ENCODE measurements at regions not wholly inside any gene's neighbourhood (a gene's known extent, or its start where the extent isn't known, plus 50 kb on each side); places are given as distances from the start of the nearest gene placed in this dataset.

GRCh38 chr15:35852818-35853624 lies 307.1 kb upstream of the DPH6 start:
- no peak for DNase-seq (ENCODE audit: low read depth, low spot score)

DNA sequence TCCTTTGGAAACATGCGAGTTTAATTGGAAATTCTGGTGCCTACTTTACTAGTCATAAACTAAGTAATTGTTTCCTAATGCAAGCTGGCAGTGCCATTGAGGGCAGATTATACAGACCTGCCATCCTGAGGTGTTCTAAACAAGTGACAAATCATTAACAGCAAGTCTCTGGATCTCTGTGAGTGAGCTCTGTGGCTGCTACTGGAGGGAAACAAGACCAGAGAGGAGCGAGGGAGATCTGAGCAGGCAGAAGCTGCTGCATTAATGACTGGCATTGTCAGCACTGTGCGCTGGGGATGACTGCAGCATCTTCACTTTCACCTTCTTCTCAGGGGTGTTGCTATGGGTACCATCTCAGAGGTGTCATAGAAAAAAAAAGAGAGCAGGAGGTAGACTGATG lies 308.4 kb upstream of the DPH6 start:
- DNase-seq (ENCODE audit: low read depth, low spot score) = no peak

DNA sequence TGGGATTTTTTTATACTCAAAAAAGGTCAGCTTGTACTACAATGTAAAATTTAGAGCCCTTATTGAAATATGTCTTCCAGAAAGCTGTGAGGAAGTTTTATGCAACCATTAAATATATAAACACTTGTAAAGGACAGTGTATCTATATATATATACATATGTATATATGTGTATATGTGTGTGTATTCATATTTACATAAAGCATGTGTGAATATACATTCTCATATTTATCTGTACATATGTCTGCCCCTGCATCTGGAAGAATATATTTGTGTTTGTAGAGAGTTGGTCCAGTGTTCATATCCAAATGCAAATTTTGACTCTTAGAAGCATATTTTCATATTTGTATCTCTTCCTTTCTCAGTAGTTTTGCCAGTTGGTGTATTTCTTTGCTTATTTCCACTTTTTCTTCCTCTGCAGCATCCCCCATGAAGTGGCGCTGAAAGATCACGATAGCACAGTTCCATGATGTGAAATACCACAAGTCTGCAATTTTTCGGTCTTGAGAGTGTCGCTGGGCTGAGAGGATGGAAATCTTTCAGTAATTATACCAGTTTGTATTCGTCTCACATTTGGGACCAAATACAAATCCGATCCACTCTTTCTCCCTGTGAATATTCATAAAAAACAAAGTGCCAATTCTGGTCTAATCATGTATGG lies 311.7 kb upstream of the DPH6 start:
- DNase-seq (ENCODE audit: low read depth, low spot score) = no peak

GRCh38 chr15:35858707-35859106 lies 312.7 kb upstream of the DPH6 start:
- DNase-seq (ENCODE audit: low read depth, low spot score) = no peak

DNA sequence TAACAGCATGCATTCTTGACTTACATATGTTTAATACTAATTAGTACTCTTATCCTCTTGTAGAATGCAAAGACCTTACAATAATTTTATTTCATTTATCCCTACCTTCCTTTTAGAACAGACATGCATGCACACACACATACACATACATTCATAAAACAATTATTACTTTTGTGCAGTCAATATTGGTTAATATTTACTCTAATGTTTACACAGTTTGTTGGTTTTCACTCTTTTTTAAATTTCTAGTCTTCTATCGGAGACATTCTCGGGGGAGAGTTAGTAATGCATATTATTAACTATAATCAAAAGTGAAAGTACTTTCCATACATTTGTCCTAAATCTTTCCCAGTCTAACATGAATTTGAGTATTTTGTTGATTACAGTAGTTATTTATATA lies 317.7 kb upstream of the DPH6 start:
- no peak for DNase-seq (ENCODE audit: low read depth, low spot score)

DNA sequence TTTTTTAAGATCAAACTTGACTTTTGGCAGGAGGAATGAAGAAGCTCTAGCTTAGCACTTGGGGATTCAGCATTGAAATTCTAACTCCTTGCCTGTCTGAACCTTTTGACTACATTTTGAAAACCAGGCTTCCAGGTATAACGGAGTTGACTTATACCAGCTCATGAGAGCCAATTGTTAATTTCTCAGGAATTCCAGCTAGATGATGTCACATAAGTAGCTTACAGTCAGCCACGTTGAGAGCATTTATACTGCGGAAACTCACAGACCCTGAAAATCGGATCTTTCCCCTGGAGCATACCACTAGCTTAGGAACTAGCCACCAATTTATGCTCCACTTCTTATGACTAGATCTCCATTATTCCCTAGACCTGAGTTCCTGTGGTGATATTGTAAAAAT lies 321.4 kb upstream of the DPH6 start:
- no peak for DNase-seq (ENCODE audit: low read depth, low spot score)

DNA sequence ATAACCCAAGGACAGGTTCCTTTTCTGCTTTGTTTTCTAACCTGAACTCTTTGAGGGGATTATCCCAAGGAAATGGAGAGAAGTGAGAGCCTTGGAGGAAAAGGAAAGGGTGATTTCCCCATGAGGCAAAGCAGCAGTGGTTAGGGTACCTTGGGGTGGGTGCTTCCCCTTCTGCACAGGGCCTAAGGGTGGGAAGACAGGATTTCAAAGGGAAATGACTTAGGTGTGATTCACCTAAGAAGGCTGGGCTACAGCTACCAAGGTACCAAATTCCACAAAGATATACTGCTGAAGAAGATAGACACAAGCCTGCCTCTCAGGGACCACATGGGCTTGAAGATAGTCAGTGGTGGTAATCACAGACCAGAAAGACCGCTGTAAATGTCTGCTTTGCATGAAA lies 325.3 kb upstream of the DPH6 start:
- no peak for DNase-seq (ENCODE audit: low read depth, low spot score)

- DNase-seq (ENCODE audit: low read depth, low spot score) = no peak
Measured at GRCh38 chr15:35871812-35872211, 325.8 kb upstream of the DPH6 start.

- no peak for DNase-seq (ENCODE audit: low read depth, low spot score)
Measured at GRCh38 chr15:35872577-35872976, 326.6 kb upstream of the DPH6 start.

DNA sequence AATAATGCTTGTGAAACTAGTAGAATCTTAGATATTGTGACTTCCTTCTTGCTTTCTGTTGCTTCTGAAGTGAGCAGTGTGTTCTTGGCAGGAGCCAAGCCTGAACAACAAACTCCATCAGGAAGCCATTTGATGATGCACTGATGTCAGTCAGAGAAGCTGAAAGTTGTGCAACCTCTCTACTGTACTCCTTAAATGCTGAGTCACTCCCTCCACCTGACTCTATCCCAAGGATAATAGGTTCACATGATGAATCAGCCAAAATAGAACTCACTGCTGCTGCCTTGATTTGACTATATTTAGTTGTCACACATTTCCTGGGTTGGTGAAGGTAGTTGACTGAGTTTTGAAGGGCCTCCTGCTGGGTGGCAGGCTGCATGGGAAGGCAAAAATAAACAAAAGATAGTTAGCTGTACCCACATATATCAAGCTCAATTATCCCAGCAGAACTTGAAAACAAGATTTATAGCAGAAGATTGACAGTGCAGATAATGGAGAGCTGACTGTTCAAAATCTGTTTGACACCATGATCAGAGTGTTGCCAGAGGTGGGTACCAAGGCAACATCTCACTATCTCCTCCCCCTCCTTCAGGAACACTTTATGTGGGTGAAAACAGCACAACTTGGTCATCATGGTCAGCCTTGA lies 328.4 kb upstream of the DPH6 start:
- DNase-seq (ENCODE audit: low read depth, low spot score) = peak; percentile 18

GRCh38 chr15:35876762-35877161 lies 330.8 kb upstream of the DPH6 start:
- no peak for DNase-seq (ENCODE audit: low read depth, low spot score)

- DNase-seq (ENCODE audit: low read depth, low spot score) = no peak
Measured at GRCh38 chr15:35880896-35881295, 334.9 kb upstream of the DPH6 start.

DNA sequence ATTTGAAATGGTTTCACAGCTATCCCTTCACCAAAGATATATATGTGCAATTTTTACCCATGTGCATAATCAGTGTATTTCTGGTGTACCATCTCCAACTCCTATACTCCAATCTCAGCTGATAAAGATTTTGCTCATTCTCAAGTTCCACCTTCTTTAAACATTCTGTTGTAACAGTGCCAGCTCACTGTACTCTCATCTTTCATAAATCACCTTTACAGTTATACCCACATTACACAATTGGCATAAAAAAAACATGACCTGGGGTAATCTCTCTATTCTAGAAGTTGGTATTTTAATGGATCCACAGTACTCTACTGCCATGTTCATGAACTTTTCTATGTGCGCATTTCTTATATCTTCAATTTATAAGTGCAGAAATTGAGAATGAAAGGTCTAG lies 339.9 kb upstream of the DPH6 start:
- DNase-seq (ENCODE audit: low read depth, low spot score) = no peak

GRCh38 chr15:35886765-35887164 lies 340.8 kb upstream of the DPH6 start:
- no peak for DNase-seq (ENCODE audit: low read depth, low spot score)

DNA sequence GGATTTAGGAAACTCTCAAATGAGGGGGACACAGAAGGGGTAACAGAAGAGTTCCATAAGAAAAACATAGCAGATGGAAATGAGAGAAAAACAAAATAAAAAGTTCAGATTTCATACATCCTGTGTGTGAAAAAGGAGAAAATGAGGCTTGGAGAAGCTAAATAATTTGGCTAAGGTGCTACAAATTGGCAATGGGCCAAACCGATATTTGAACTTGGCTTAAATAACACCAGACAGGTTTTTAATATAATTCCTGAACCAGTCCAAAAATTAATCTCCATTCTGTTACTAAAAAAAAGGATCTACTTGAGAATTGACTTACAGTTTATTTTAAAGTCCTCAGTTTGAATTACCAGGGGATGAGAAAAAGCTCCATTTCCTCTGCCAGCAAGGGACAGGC lies 342.9 kb upstream of the DPH6 start:
- DNase-seq (ENCODE audit: low read depth, low spot score) = no peak

- DNase-seq (ENCODE audit: low read depth, low spot score) = no peak
Measured at GRCh38 chr15:35907511-35907910, 361.5 kb upstream of the DPH6 start.

DNA sequence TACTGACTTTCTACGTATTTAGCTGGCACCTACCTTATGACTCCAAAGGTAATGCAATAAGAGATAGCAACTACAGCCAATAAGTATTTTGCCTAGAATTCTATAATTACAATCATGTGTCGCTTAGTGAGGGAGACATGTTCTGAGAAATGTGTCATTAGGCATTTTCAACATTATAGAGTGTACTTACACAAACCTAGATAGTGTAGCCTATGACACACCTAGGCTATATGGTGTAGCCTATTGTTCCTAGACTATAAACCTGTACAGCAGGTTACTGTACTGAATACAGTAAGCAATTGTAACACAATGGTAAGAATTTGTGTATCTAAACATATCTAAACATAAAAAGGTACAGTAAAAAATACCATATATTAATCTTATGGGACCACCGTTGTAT lies 363.4 kb upstream of the DPH6 start:
- no peak for DNase-seq (ENCODE audit: low read depth, low spot score)

DNA sequence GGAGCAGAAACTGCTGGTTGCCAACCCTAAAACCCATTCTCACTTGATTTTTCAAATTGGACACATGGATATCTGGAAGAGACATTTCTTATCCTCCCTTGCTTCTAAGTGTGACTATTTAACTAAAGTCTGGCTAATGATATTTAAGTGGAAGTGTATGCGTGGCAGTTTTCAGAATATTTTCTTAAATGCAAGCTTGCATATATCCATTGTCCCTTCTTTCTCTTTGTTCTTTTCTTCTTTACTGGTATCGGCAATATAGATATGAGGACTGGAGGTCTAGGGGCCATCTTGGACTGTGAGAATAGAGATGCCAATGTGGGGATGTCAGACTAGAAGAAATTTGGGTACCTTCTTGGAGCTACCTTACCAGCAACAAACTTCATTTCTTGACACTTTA lies 364.3 kb upstream of the DPH6 start:
- DNase-seq (ENCODE audit: low read depth, low spot score) = no peak

DNA sequence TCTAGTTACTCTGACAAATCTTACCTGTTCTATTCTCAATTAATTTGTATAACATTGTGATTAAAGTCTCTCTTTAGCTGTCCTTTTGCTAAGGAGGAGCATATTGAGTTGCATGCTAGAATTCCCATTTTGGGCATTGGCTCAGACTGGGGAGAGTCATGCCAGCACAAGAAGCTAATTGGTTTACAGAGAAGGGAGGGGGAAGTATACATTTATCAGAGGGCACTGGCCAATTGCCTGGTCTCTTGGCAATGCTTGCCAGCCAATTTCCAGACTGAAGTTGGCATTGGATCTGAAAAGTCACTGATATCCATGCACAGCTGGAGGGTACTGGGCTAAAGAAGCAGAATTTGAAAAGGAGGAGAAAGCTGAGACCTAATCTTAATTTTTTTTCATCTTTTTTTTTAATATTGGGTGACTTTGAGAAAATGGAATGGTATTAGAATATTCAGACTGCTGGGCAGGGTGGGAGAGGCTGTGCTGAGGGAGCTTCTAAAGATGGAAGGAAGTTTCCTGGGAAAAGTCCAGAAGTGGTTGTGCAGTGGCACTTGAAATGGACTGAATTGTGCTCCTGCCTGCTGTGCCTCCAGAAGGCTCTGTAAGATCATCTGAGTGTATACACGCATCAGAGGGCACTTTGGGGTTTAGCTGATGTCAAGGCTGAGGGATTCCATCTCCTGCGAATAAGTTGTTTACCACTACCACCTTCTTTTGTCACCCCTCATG lies 365.2 kb upstream of the DPH6 start:
- no peak for DNase-seq (ENCODE audit: low read depth, low spot score)

- no peak for DNase-seq (ENCODE audit: low read depth, low spot score)
Measured at GRCh38 chr15:35912196-35912595, 366.2 kb upstream of the DPH6 start.

DNA sequence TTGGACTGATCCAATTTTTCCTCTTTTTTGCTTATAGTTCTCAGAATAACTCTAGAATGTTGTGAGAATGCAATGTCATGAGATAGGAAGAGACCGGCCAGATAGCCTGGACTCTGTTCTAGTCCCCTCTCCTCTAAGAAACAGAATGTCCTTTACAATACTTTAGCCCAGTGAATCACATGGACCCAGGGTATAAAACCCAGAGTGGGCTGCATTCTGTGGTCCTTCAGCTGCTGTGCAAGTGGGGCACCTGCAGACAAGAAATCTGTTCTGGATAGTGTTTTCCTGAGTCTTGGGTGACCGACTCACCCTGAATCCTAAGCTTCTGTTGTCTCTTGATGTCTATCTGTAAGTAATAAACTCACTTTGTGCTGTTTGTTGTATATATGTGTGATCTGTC lies 368.6 kb upstream of the DPH6 start:
- DNase-seq (ENCODE audit: low read depth, low spot score) = no peak

DNA sequence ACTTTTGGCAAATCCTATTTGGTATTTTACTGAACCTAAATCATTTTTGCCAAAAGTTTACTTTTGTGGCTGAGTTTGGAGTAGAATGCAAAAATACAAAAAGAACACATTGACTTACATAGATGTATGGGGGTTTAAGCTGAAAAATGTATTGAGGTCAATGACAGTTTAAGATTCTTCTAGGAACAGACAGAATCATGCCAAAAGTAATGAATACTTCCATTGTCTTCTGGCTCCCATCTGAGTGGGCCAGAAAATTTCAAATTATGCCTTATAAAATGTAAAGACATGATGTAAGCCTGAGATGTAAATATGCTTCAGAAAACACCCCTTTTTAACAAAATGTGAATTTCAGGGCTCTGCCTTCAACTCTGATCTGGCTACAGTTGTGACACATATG lies 375.1 kb upstream of the DPH6 start:
- DNase-seq (ENCODE audit: low read depth, low spot score) = no peak
